GM12878 (cell line): ENCODE measurements at regions not wholly inside any gene's neighbourhood (a gene's known extent, or its start where the extent isn't known, plus 50 kb on each side); places are given as distances from the start of the nearest gene placed in this dataset.
A peak's percentile ranks its signal among the peaks of the same experiment; 100 is the strongest.

Source experiments
- ATAC-seq: fragments of 200-7000 bp; cut with Tn5 transposase; 3 replicates; pipeline ENCODE4 v1.9.1; 2020; ENCODE audit warnings: mild to moderate bottlenecking, moderate library complexity
- BruUV-seq: library from RNA; stranded (reverse); fragments of 400-500 nt; replicated peaks from 2 replicates; lab custom pipeline; 2021; lab: Mats Ljungman, UMichigan
- CTCF ChIA-PET: fragments of 300-600 bp; sonication (Branson Sonifier 250); formaldehyde crosslinking; extraction: SDS; loops from one replicate; lab custom pipeline; 2021; ENCODE audit warnings: inconsistent platforms; lab: Yijun Ruan, JAX
- POLR2A ChIA-PET: fragments of 350-600 bp; formaldehyde crosslinking; extraction: SDS; loops from one replicate; lab custom pipeline; 2021; ENCODE audit warnings: inconsistent platforms; lab: Charles Lee
- RAD21 ChIA-PET: fragments of 300-600 bp; sonication (Branson Sonifier 250); formaldehyde crosslinking; loops from one replicate; lab custom pipeline; 2023; ENCODE audit warnings: antibody characterized with exemption; ENCODE audit not compliant: unreplicated experiment; lab: Charles Lee
- SMC1A ChIA-PET: fragments of 300-600 bp; sonication (Branson Sonifier 250); formaldehyde crosslinking; loops from one replicate; lab custom pipeline; 2023; ENCODE audit not compliant: unreplicated experiment, uncharacterized antibody; lab: Charles Lee
- DNase-seq: peaks from one replicate; pipeline ENCODE4 v3.0.0-alpha.2; 2011; ENCODE audit warnings: low read depth, low spot score
- FAIRE-seq: peaks from 3 replicates; lab custom pipeline; 2011; peaks lifted over from hg19 to GRCh38; lab: Jason Lieb, UNC
- H2AFZ ChIP-seq: 2 replicates; pipeline ENCODE4 v1.6.0; 2011; ENCODE audit warnings: low read depth, low read length, control low read depth; ENCODE audit not compliant: control insufficient read depth
- H3K27ac ChIP-seq: 2 replicates; pipeline ENCODE4 v1.5.1; 2011; ENCODE audit warnings: control low read depth; ENCODE audit not compliant: control insufficient read depth, insufficient read depth
- H3K27me3 ChIP-seq, 2 experiments: replicated peaks in 1 of 2; 2 replicates each; pipeline versions ENCODE4 v1.6.0 to v1.6.1; 2011; ENCODE audit warnings: low read length in 1 of 2; ENCODE audit not compliant: control insufficient read depth in 2 of 2, insufficient read depth in 2 of 2
- H3K36me3 ChIP-seq, 2 experiments: 2 replicates each; pipeline ENCODE4 v1.5.1; 2011; ENCODE audit warnings: low read length in 1 of 2; ENCODE audit not compliant: control insufficient read depth in 2 of 2, insufficient read depth in 2 of 2
- H3K4me1 ChIP-seq: 2 replicates; pipeline ENCODE4 v1.6.1; 2011; ENCODE audit warnings: mild to moderate bottlenecking, low read length, moderate library complexity, mixed read lengths; ENCODE audit not compliant: control insufficient read depth, insufficient read depth
- H3K4me2 ChIP-seq: 2 replicates; pipeline ENCODE4 v1.6.0; 2011; ENCODE audit warnings: control low read depth; ENCODE audit not compliant: control insufficient read depth, insufficient read depth
- H3K4me3 ChIP-seq: fragments of 200-600 bp; sonication (generic); 2 replicates; pipeline ENCODE4 v1.5.1; 2016
- H3K79me2 ChIP-seq: 2 replicates; pipeline ENCODE4 v1.6.0; 2011; ENCODE audit warnings: low read length; ENCODE audit not compliant: control insufficient read depth, insufficient read depth
- H3K9ac ChIP-seq: 2 replicates; pipeline ENCODE4 v1.8.0; 2011; ENCODE audit warnings: low read length, control low read depth, mixed read lengths; ENCODE audit not compliant: control insufficient read depth, insufficient read depth
- H3K9me3 ChIP-seq: replicated peaks from 3 replicates; pipeline ENCODE4 v1.5.1; 2011; ENCODE audit warnings: mild to moderate bottlenecking, low read length; ENCODE audit not compliant: control insufficient read depth, insufficient read depth
- H4K20me1 ChIP-seq: 2 replicates; pipeline ENCODE4 v1.6.0; 2011; ENCODE audit not compliant: control insufficient read depth, insufficient read depth
- ATF3 ChIP-seq: IDR thresholded peaks from 2 replicates; pipeline ENCODE4 v1.6.1; 2011; ENCODE audit warnings: low read depth, mild to moderate bottlenecking, low read length, moderate library complexity, borderline replicate concordance; ENCODE audit errors: extremely low read depth
- ATF7 ChIP-seq: fragments of 450-650 bp; IDR thresholded peaks from 2 replicates; pipeline ENCODE4 v1.6.1; 2016; ENCODE audit warnings: low read depth, mild to moderate bottlenecking
- BCL11A ChIP-seq: IDR thresholded peaks from 2 replicates; pipeline ENCODE4 v1.6.1; 2011; ENCODE audit warnings: low read depth, low read length
- BMI1 ChIP-seq: fragments of 450-650 bp; IDR thresholded peaks from 2 replicates; pipeline ENCODE4 v1.6.1; 2016; ENCODE audit warnings: mild to moderate bottlenecking, moderate library complexity, borderline replicate concordance
- BRCA1 ChIP-seq: IDR thresholded peaks from 2 replicates; pipeline ENCODE4 v1.6.1; 2011; ENCODE audit warnings: low read depth, low read length, improper control_type of control experiment
- FOXM1 ChIP-seq: IDR thresholded peaks from 2 replicates; pipeline ENCODE4 v1.6.1; 2012; ENCODE audit warnings: low read depth, mild to moderate bottlenecking, inconsistent platforms, low read length, moderate library complexity
- HDGF ChIP-seq: fragments of 450-650 bp; IDR thresholded peaks from 2 replicates; pipeline ENCODE4 v1.6.1; 2016; ENCODE audit warnings: antibody characterized with exemption
- MLLT1 ChIP-seq: fragments of 450-650 bp; IDR thresholded peaks from 2 replicates; pipeline ENCODE4 v1.6.1; 2016; ENCODE audit warnings: mild to moderate bottlenecking
- MYB ChIP-seq: fragments of 150-350 bp; IDR thresholded peaks from 2 replicates; pipeline ENCODE4 v1.6.1; 2014; ENCODE audit warnings: mild to moderate bottlenecking, low read depth, low read length, borderline replicate concordance
- NFIC ChIP-seq: IDR thresholded peaks from 2 replicates; pipeline ENCODE4 v1.6.1; 2012; ENCODE audit warnings: low read depth, mild to moderate bottlenecking, inconsistent platforms, low read length, moderate library complexity
- NKRF ChIP-seq: fragments of 450-650 bp; conservative IDR thresholded peaks from 2 replicates; pipeline ENCODE4 v1.6.1; 2017; ENCODE audit warnings: mild to moderate bottlenecking, moderate library complexity
- RAD51 ChIP-seq: fragments of 450-650 bp; IDR thresholded peaks from 2 replicates; pipeline ENCODE4 v1.6.1; 2016; ENCODE audit warnings: moderate library complexity, mild to moderate bottlenecking, inconsistent platforms
- SKIL ChIP-seq: fragments of 450-650 bp; IDR thresholded peaks from 2 replicates; pipeline ENCODE4 v1.6.1; 2017; ENCODE audit warnings: mild to moderate bottlenecking, low read depth, inconsistent platforms; ENCODE audit not compliant: poor library complexity, severe bottlenecking
- SMAD1 ChIP-seq: fragments of 450-650 bp; IDR thresholded peaks from 2 replicates; pipeline ENCODE4 v1.6.1; 2018; ENCODE audit warnings: mild to moderate bottlenecking, low read depth; ENCODE audit not compliant: partially characterized antibody
- TCF3 ChIP-seq: IDR thresholded peaks from 2 replicates; pipeline ENCODE4 v1.6.1; 2012; ENCODE audit warnings: low read depth, mild to moderate bottlenecking, low read length, borderline replicate concordance; ENCODE audit not compliant: insufficient read depth
- WGBS: methylation state at CpG from one replicate; pipeline ENCODE4 v1.1.6; 2016; ENCODE audit warnings: low lambda C conversion rate; ENCODE audit not compliant: insufficient replicate concordance, insufficient coverage; ENCODE audit errors: missing lambda C conversion rate; 5-methylcytosine and 5-hydroxymethylcytosine counted together
- in situ Hi-C: fragments of 300-500 bp; cut with MboI; formaldehyde crosslinking; loops from 9 replicates; pipeline ENCODE4 v1.14.3; 2018; ENCODE audit warnings: mixed read lengths
- intact Hi-C: fragments of 100-400 bp; cut with micrococcal nuclease; formaldehyde crosslinking; loops from one replicate; pipeline ENCODE4 v1.14.2; 2022; ENCODE audit not compliant: unreplicated experiment

- peak overlapping the region; percentile 77 for H3K4me2 ChIP-seq
- RAD21 ChIA-PET: interaction anchor here (1.2 to 2.2 kb wide), 5 partner anchors 13 to 75 kb away, joined by 3 to 8 read pairs (median 6); no protein-coding TSS in a partner anchor
- H3K9me3 ChIP-seq: no peaks in the 10 kb centered on the region; the same call in 2 of the 3 replicates
- POLR2A ChIA-PET: no interaction called here
- peak overlapping the region; percentile 89 for H2AFZ ChIP-seq
- WGBS: 33% methylated on average over 9 of the region's 9 CpGs
- peak overlapping the region; percentile 93 for H3K27ac ChIP-seq
- in situ Hi-C loops: no loop called here
- ATAC-seq: peak; percentile 87
- SMC1A ChIA-PET: interaction anchor here (1.1 to 2.2 kb wide), 4 partner anchors 18 to 67 kb away, joined by 3 to 9 read pairs (median 6); no protein-coding TSS in a partner anchor
- no peaks in the 10 kb centered on the region for H3K79me2 ChIP-seq
- peak overlapping the region; percentile 63 for H3K4me3 ChIP-seq
- CTCF ChIA-PET: interaction anchor here (0.9 to 2.7 kb wide), 9 partner anchors 13 to 81 kb away, joined by 3 to 10 read pairs (median 4); no protein-coding TSS in a partner anchor
- peak; percentile 59 for FAIRE-seq
- no TSS peak for BruUV-seq
- DNase-seq: peak; percentile 98
- H3K4me1 ChIP-seq: no peaks in the 10 kb centered on the region
- intact Hi-C loops: loop anchor here (1.0 to 2.0 kb wide), 2 partner anchors 16 to 43 kb away; no protein-coding TSS in a partner anchor
- no peaks in the 10 kb centered on the region; a peak in 1 of 4 replicates for H3K36me3 ChIP-seq
- H3K9ac ChIP-seq: peak overlapping the region; percentile 80
- H4K20me1 ChIP-seq: no peaks in the 10 kb centered on the region
- no peaks in the 10 kb centered on the region for H3K27me3 ChIP-seq
- TF ChIP-seq TCF3 (no peak), RAD51 (peak; percentile 67), SKIL (no peak), ATF3 (no peak), HDGF (no peak), ATF7 (no peak), BCL11A (no peak), SMAD1 (no peak), MYB (no peak), BMI1 (no peak), NKRF (no peak), BRCA1 (no peak), NFIC (0 out of 2 replicates have a peak, but pooled peaks have one; percentile 24), MLLT1 (no peak), FOXM1 (0 out of 2 replicates have a peak, but pooled peaks have one; percentile 15)
Observed at GRCh38 chrX:131747173-131747572, 203.3 kb downstream of the OR13H1 start.
